Spleen (tissue), 11 donors: ENCODE measurements at regions not wholly inside any gene's neighbourhood (a gene's known extent, or its start where the extent isn't known, plus 50 kb on each side); places are given as distances from the start of the nearest gene placed in this dataset.
A peak's percentile ranks its signal among the peaks of the same experiment; 100 is the strongest.

Source experiments
- DNase-seq: peaks from one replicate; pipeline ENCODE4 v3.0.0-alpha.2; 2020
- H3K27ac ChIP-seq, 8 donors: fragments of 200-600 bp; sonication (generic) in 7 of 8; 1 replicate in 4 of 8; 2 replicates in 4 of 8; pipeline versions ENCODE4 v1.5.0 to v1.8.0; 2016 to 2021; ENCODE audit warnings: inconsistent platforms in 4 of 8, mild to moderate bottlenecking in 4 of 8, moderate library complexity in 1 of 8
- H3K27me3 ChIP-seq, 7 donors: fragments of 200-600 bp; sonication (generic) in 6 of 7; replicated peaks in 1 of 7; 1 replicate in 4 of 7; 2 replicates in 3 of 7; pipeline versions ENCODE4 v1.5.0 to v1.8.0; 2016 to 2021; ENCODE audit warnings: inconsistent platforms in 3 of 7, mild to moderate bottlenecking in 1 of 7
- H3K36me3 ChIP-seq, 6 donors: fragments of 200-600 bp; sonication (generic) in 5 of 6; 1 replicate in 4 of 6; 2 replicates in 2 of 6; pipeline versions ENCODE4 v1.5.0 to v1.8.0; 2016 to 2021; ENCODE audit warnings: inconsistent platforms in 2 of 6
- H3K4me1 ChIP-seq, 6 donors: fragments of 200-600 bp; sonication (generic) in 5 of 6; 1 replicate in 3 of 6; 2 replicates in 3 of 6; pipeline versions ENCODE4 v1.5.0 to v1.8.0; 2016 to 2021; ENCODE audit warnings: inconsistent platforms in 3 of 6
- H3K4me3 ChIP-seq, 8 donors: fragments of 200-600 bp; sonication (generic) in 7 of 8; 1 replicate in 4 of 8; 2 replicates in 4 of 8; pipeline versions ENCODE4 v1.5.0 to v1.8.0; 2016 to 2021; ENCODE audit warnings: inconsistent platforms in 4 of 8, mild to moderate bottlenecking in 4 of 8, moderate library complexity in 2 of 8
- H3K9me3 ChIP-seq, 8 donors: fragments of 200-600 bp; sonication (generic) in 7 of 8; 1 replicate in 4 of 8; 2 replicates in 4 of 8; pipeline versions ENCODE4 v1.5.0 to v1.8.0; 2016 to 2021; ENCODE audit warnings: inconsistent platforms in 4 of 8
- CTCF ChIP-seq, 11 experiments: fragments of 200-600 bp in 7 of 11; fragments of 450-650 bp in 4 of 11; sonication (generic) in 4 of 11; IDR thresholded peaks in 8 of 11; conservative IDR thresholded peaks in 3 of 11; 1 replicate in 7 of 11; 2 replicates in 4 of 11; pipeline versions ENCODE4 v1.4.0 to v1.8.0; 2016 to 2021; ENCODE audit warnings: antibody characterized with exemption in 11 of 11, inconsistent platforms in 4 of 11, mild to moderate bottlenecking in 1 of 11
- POLR2A ChIP-seq, 3 donors: fragments of 450-650 bp; IDR thresholded peaks; one replicate each; pipeline ENCODE4 v1.5.1; 2017; ENCODE audit warnings: antibody characterized with exemption in 3 of 3, mild to moderate bottlenecking in 1 of 3
- POLR2AphosphoS5 ChIP-seq, 3 donors: sonication (generic); formaldehyde crosslinking; IDR thresholded peaks; one replicate each; pipeline ENCODE4 v1.5.1; 2017; ENCODE audit warnings: antibody characterized with exemption in 3 of 3
- WGBS, 5 donors: extraction: QIAGEN DNeasy Blood & Tissue Kit in 3 of 5; methylation state at CpG; one replicate each; pipeline versions ENCODE4 v1.1.5 to v1.1.7; 2013 to 2018; 5-methylcytosine and 5-hydroxymethylcytosine counted together
- intact Hi-C: fragments of 100-400 bp; cut with DNase I; formaldehyde crosslinking; loops from one replicate; pipeline ENCODE4 v1.15.0; 2023; ENCODE audit warnings: low total_unique reads
- donor health status: healthy with polysubstance abuse.
- donor health status: DM: no; HTN: no; CAD: no; lungs with moderate emphysema.
- donor health status: DM: no; HTN: no; CAD: no.
- donor health status: Bipolar disorder and iron deficiency.
- donor health status: healthy.
- donor health status: DM: no; HTN: no; CAD: no.
- donor health status: DM: yes; HTN: yes; CAD: no.

GRCh38 chr15:95303713-95304112, 1026.8 kb upstream of the NR2F2 start:
- H3K4me1 ChIP-seq: peaks cover 5 to 26% (median 9%) of the 10 kb centered on the region in 6 donors
- WGBS, 5 donors: 46 to 74% (median 62%) methylated on average over 4 of the region's 4 CpGs
- DNase-seq: no peak
- intact Hi-C loops: no loop called here
- peak overlapping the region; percentile 45 to 90 (median 82) for H3K27ac ChIP-seq
- TF ChIP-seq POLR2AphosphoS5 (IDR thresholded peaks at IDR 0.05) (peak in 1 of 3 donors; percentile 45), POLR2A (IDR thresholded peaks at IDR 0.05) (no peak)
- H3K9me3 ChIP-seq: no peaks in the 10 kb centered on the region
- no peaks in the 10 kb centered on the region for H3K27me3 ChIP-seq
- no peaks in the 10 kb centered on the region for H3K36me3 ChIP-seq
- no peak overlapping the region for H3K4me3 ChIP-seq

- no peak for DNase-seq
- intact Hi-C loops: no loop called here
- H3K36me3 ChIP-seq: no peaks in the 10 kb centered on the region
- peaks cover 5 to 21% (median 9%) of the 10 kb centered on the region in 6 donors for H3K4me1 ChIP-seq
- H3K4me3 ChIP-seq: no peak overlapping the region
- H3K9me3 ChIP-seq: no peaks in the 10 kb centered on the region
- WGBS, 5 donors: 22 to 30% (median 27%) methylated on average over 12 of the region's 12 CpGs
- H3K27ac ChIP-seq: peak overlapping the region; percentile 45 to 90 (median 82)
- H3K27me3 ChIP-seq: no peaks in the 10 kb centered on the region
- TF ChIP-seq CTCF (IDR thresholded peaks at IDR 0.05 in 8 of 11, conservative IDR thresholded peaks at IDR 0.05 in 3 of 11): no peak
- TF ChIP-seq POLR2AphosphoS5 (IDR thresholded peaks at IDR 0.05): peak in 1 of 3 donors; percentile 18
- no peak for TF ChIP-seq POLR2A (IDR thresholded peaks at IDR 0.05)
Observed at GRCh38 chr15:95304151-95304946, 1026.2 kb upstream of the NR2F2 start.

GRCh38 chr15:95304947-95305400, 1025.5 kb upstream of the NR2F2 start:
- H3K27me3 ChIP-seq: no peaks in the 10 kb centered on the region
- H3K36me3 ChIP-seq: no peaks in the 10 kb centered on the region
- TF ChIP-seq CTCF (IDR thresholded peaks at IDR 0.05 in 8 of 11, conservative IDR thresholded peaks at IDR 0.05 in 3 of 11) (no peak), POLR2A (IDR thresholded peaks at IDR 0.05) (no peak), POLR2AphosphoS5 (IDR thresholded peaks at IDR 0.05) (no peak)
- H3K4me1 ChIP-seq: peaks cover 5 to 21% (median 9%) of the 10 kb centered on the region in 6 donors
- intact Hi-C loops: no loop called here
- no peaks in the 10 kb centered on the region for H3K9me3 ChIP-seq
- no peak overlapping the region for H3K4me3 ChIP-seq
- DNase-seq: no peak
- peak overlapping the region; percentile 45 to 90 (median 82) for H3K27ac ChIP-seq
- 45 to 54% (median 48%) methylated on average over 4 of the region's 4 CpGs for WGBS, 5 donors

GRCh38 chr15:95307115-95307514, 1023.4 kb upstream of the NR2F2 start:
- Histone ChIP-seq H3K4me3 (no peak overlapping the region), H3K4me1 (peaks cover 5 to 18% (median 6%) of the 10 kb centered on the region in 6 donors), H3K9me3 (no peaks in the 10 kb centered on the region), H3K27me3 (no peaks in the 10 kb centered on the region), H3K36me3 (no peaks in the 10 kb centered on the region), H3K27ac (no peak overlapping the region)
- no peak for DNase-seq
- TF ChIP-seq CTCF (IDR thresholded peaks at IDR 0.05 in 8 of 11, conservative IDR thresholded peaks at IDR 0.05 in 3 of 11): no peak
- TF ChIP-seq POLR2AphosphoS5 (IDR thresholded peaks at IDR 0.05): no peak
- TF ChIP-seq POLR2A (IDR thresholded peaks at IDR 0.05): no peak
- WGBS, 5 donors: 90 to 97% (median 94%) methylated on average over 4 of the region's 4 CpGs
- intact Hi-C loops: no loop called here
